HepG2 (cell line): ENCODE measurements at regions not wholly inside any gene's neighbourhood (a gene's known extent, or its start where the extent isn't known, plus 50 kb on each side); places are given as distances from the start of the nearest gene placed in this dataset.
"Not testable (repeated sequence)": the region's sequence is repeated elsewhere in the genome, so short reads cannot be mapped to it uniquely, and the experiment has no call there.

Experiments used
- ATF3 ChIP-seq: sonication (generic); formaldehyde crosslinking; IDR thresholded peaks from 2 replicates; pipeline ENCODE4 v1.4.0; 2020; ENCODE audit warnings: missing genetic modification reagents
- CTCF ChIP-seq: sonication (generic); formaldehyde crosslinking; IDR thresholded peaks from 2 replicates; pipeline ENCODE4 v1.5.0; 2020; ENCODE audit warnings: mild to moderate bottlenecking, missing genetic modification reagents, moderate library complexity
- FOXP1 ChIP-seq, 2 experiments: fragments of 450-650 bp in 1 of 2; IDR thresholded peaks; 2 replicates each; pipeline ENCODE4 v1.6.1; 2017 to 2018; ENCODE audit warnings: antibody characterized with exemption in 1 of 2
- IRX3 ChIP-seq: sonication (generic); formaldehyde crosslinking; IDR thresholded peaks from 2 replicates; pipeline ENCODE4 v1.8.1; 2023; ENCODE audit warnings: mild to moderate bottlenecking, low read depth, missing genetic modification reagents, borderline replicate concordance
- MBNL3 ChIP-seq: fragments of 250-450 bp; sonication (Bioruptor Pico); conservative IDR thresholded peaks from 2 replicates; pipeline ENCODE4 v1.8.0; 2022; ENCODE audit warnings: mild to moderate bottlenecking, inconsistent platforms
- PHB2 ChIP-seq: fragments of 450-650 bp; IDR thresholded peaks from 2 replicates; pipeline ENCODE4 v1.6.1; 2018; ENCODE audit not compliant: partially characterized antibody
- RAD21 ChIP-seq: fragments of 450-650 bp; formaldehyde crosslinking; IDR thresholded peaks from 2 replicates; pipeline ENCODE4 v1.5.0; 2020; ENCODE audit warnings: mild to moderate bottlenecking
- SOX6 ChIP-seq, 2 experiments: fragments of 450-650 bp in 1 of 2; sonication (generic) in 1 of 2; formaldehyde crosslinking in 1 of 2; IDR thresholded peaks; 2 replicates each; pipeline versions ENCODE4 v1.4.0 to v1.6.1; 2017 to 2020; ENCODE audit warnings: antibody characterized with exemption in 1 of 2, mild to moderate bottlenecking in 1 of 2, missing genetic modification reagents in 1 of 2
- STAT5B ChIP-seq: sonication (generic); formaldehyde crosslinking; IDR thresholded peaks from 2 replicates; pipeline ENCODE4 v1.4.0; 2020; ENCODE audit warnings: missing genetic modification reagents
- TP53 ChIP-seq: sonication (generic); formaldehyde crosslinking; conservative IDR thresholded peaks from 2 replicates; pipeline ENCODE4 v1.4.0; 2020; ENCODE audit warnings: missing genetic modification reagents
- ZFX ChIP-seq: sonication (generic); formaldehyde crosslinking; IDR thresholded peaks from 2 replicates; pipeline ENCODE4 v1.4.0; 2020; ENCODE audit warnings: mild to moderate bottlenecking, low read depth, missing genetic modification reagents, moderate library complexity
- ZNF12 ChIP-seq: sonication (generic); formaldehyde crosslinking; IDR thresholded peaks from 2 replicates; pipeline ENCODE4 v1.5.0; 2020; ENCODE audit warnings: missing genetic modification reagents
- ZNF639 ChIP-seq: conservative IDR thresholded peaks from 2 replicates; pipeline ENCODE4 v1.6.1; 2018; ENCODE audit warnings: missing genetic modification reagents

- TF ChIP-seq RAD21 (CRISPR knock-in tag); TP53; CTCF (CRISPR knock-in tag); FOXP1 (IDR thresholded peaks at IDR 0.05); FOXP1 (CRISPR knock-in tag; IDR thresholded peaks at IDR 0.05); ATF3 (CRISPR knock-in tag); ZNF12 (CRISPR knock-in tag); ZNF639 (CRISPR knock-in tag); STAT5B (CRISPR knock-in tag); PHB2; IRX3 (CRISPR knock-in tag); MBNL3 (CRISPR knock-in tag); ZFX; SOX6 (IDR thresholded peaks at IDR 0.05); SOX6 (CRISPR knock-in tag; IDR thresholded peaks at IDR 0.05): not testable (repeated sequence)
Measured at GRCh38 chr15:99470204-99470603, 95.6 kb upstream of the MEF2A start.
